Activated CD8-positive, alpha-beta T cell treated with anti-CD3 and anti-CD28 coated beads for 36 hours (primary cell): ENCODE measurements at regions not wholly inside any gene's neighbourhood (a gene's known extent, or its start where the extent isn't known, plus 50 kb on each side); places are given as distances from the start of the nearest gene placed in this dataset.

Experiments
- ATAC-seq: fragments of 200-7000 bp; cut with Tn5 transposase; one replicate; pipeline ENCODE4 v1.10.0; 2021; ENCODE audit warnings: mild to moderate bottlenecking, moderate library complexity
- CTCF ChIA-PET: fragments of 350-600 bp; sonication (Branson Sonifier 250); formaldehyde crosslinking; loops from one replicate; lab custom pipeline; 2021; ENCODE audit warnings: antibody characterized with exemption; lab: Charles Lee
- POLR2A ChIA-PET: fragments of 350-600 bp; sonication (Branson Sonifier 250); formaldehyde crosslinking; loops from one replicate; lab custom pipeline; 2021; ENCODE audit warnings: antibody characterized with exemption; lab: Charles Lee
- DNase-seq: peaks from one replicate; pipeline ENCODE4 v3.0.0-alpha.2; 2020
- H3K27ac Mint-ChIP-seq: one replicate; pipeline ENCODE4 v1.8.0; 2021; ENCODE audit warnings: mild to moderate bottlenecking, mixed read lengths
- H3K27me3 Mint-ChIP-seq: one replicate; pipeline ENCODE4 v1.8.0; 2021; ENCODE audit warnings: mixed read lengths
- H3K36me3 Mint-ChIP-seq: one replicate; pipeline ENCODE4 v1.8.0; 2021; ENCODE audit warnings: low read depth, mixed read lengths
- H3K4me1 Mint-ChIP-seq: one replicate; pipeline ENCODE4 v1.8.0; 2021; ENCODE audit warnings: low read depth, mixed read lengths
- H3K4me3 Mint-ChIP-seq: one replicate; pipeline ENCODE4 v1.8.0; 2021; ENCODE audit warnings: mild to moderate bottlenecking, moderate library complexity, mixed read lengths
- H3K9me3 Mint-ChIP-seq: one replicate; pipeline ENCODE4 v1.8.0; 2021; ENCODE audit warnings: mixed read lengths
- intact Hi-C: fragments of 100-400 bp; cut with micrococcal nuclease; formaldehyde crosslinking; loops from one replicate; pipeline ENCODE4 v1.10.0; 2022
- TF ChIP-seq, protein P1 (sequence below): fragments of 200-600 bp; IDR thresholded peaks from one replicate; pipeline ENCODE4 v1.8.0; 2022; ENCODE audit warnings: antibody characterized with exemption, mild to moderate bottlenecking

DNA sequence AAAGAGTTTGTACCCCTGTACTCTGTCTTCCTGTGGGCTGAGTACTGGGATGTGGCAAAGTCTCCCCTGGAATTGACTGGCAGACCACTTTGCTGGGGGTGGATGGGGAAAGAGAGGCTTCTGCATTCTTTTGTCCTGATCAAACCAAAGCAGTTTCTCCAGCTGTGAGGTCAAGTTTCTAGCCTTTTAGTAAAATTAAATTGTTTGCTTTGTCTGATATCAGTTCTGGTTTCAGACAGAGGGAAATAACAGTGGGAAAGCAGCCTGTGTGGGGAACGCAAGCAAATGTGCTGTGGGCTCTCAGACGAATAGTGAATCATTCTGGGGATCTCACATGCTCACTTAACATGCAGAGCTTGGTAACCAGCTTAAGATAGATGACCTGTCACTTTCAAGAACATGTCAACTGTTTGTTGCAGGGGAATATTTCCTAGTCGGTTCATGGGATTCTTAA is 151.6 kb downstream of the FAT3 start:
- no peak overlapping the region for H3K4me3 Mint-ChIP-seq
- intact Hi-C loops, result no loop called here
- no peaks in the 10 kb centered on the region for H3K36me3 Mint-ChIP-seq
- DNase-seq, result no peak
- CTCF ChIA-PET, result interaction anchor here (1.4 kb wide), 1 partner anchor 35 kb away, joined by 3 read pairs; no protein-coding TSS in a partner anchor
- ATAC-seq, result no peak
- POLR2A ChIA-PET, result no interaction called here
- H3K9me3 Mint-ChIP-seq, result peaks cover 2% of the 10 kb centered on the region
- TF ChIP-seq, protein P1, sequence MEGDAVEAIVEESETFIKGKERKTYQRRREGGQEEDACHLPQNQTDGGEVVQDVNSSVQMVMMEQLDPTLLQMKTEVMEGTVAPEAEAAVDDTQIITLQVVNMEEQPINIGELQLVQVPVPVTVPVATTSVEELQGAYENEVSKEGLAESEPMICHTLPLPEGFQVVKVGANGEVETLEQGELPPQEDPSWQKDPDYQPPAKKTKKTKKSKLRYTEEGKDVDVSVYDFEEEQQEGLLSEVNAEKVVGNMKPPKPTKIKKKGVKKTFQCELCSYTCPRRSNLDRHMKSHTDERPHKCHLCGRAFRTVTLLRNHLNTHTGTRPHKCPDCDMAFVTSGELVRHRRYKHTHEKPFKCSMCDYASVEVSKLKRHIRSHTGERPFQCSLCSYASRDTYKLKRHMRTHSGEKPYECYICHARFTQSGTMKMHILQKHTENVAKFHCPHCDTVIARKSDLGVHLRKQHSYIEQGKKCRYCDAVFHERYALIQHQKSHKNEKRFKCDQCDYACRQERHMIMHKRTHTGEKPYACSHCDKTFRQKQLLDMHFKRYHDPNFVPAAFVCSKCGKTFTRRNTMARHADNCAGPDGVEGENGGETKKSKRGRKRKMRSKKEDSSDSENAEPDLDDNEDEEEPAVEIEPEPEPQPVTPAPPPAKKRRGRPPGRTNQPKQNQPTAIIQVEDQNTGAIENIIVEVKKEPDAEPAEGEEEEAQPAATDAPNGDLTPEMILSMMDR, result no peak
- H3K27ac Mint-ChIP-seq, result no peak overlapping the region
- no peaks in the 10 kb centered on the region for H3K4me1 Mint-ChIP-seq
- H3K27me3 Mint-ChIP-seq, result no peaks in the 10 kb centered on the region

DNA sequence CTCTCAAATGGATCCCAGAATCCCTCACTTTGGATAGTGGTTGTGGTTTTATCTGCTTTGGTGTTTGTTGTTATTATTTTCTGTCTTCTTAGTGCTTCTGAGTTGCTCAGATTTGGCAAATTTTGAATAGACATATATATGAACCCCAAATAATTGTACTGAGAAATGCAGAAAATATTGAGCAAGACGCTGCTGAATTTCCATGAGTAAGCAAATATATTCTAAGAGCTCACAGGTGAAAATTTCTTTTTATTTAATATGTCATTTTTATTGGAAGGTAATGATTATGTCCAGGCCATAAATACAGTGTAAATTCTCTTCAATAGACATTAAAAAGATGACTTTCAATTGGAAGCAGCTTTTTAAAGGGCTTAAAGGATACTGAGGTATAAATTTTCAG is 152.1 kb downstream of the FAT3 start:
- Mint-ChIP-seq H3K4me1 (no peaks in the 10 kb centered on the region), H3K4me3 (no peak overlapping the region), H3K27ac (no peak overlapping the region), H3K9me3 (peaks cover 2% of the 10 kb centered on the region), H3K36me3 (no peaks in the 10 kb centered on the region), H3K27me3 (no peaks in the 10 kb centered on the region)
- ChIA-PET POLR2A (no interaction called here), CTCF (interaction anchor here (1.4 kb wide), 1 partner anchor 36 kb away, joined by 3 read pairs; no protein-coding TSS in a partner anchor)
- DNase-seq (no peak), ATAC-seq (no peak)
- TF ChIP-seq, protein P1, result no peak
- intact Hi-C loops, result no loop called here

DNA sequence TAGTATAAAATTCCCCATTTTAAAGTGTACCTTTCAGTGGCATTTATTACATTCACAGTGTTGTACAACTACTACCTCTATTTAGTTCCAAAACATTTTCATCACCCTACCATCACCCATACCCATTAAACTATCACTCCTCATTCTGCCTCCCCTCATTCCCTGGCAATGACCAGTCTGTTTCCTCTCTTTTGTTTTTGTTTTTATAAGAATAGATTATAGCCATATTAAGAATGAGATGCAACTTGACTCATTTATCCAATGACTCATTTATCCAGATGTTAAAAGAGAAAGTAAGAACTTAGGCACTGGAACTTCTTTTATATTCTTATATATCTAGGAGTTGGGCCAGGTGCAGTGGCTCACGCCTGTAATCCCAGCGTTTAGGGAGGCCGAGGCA is 156.3 kb downstream of the FAT3 start:
- DNase-seq, result no peak
- Mint-ChIP-seq H3K4me3 (no peak overlapping the region), H3K27me3 (no peaks in the 10 kb centered on the region), H3K4me1 (no peaks in the 10 kb centered on the region), H3K9me3 (peaks cover 2% of the 10 kb centered on the region), H3K36me3 (no peaks in the 10 kb centered on the region), H3K27ac (no peak overlapping the region)
- ChIA-PET POLR2A (no interaction called here), CTCF (no interaction called here)
- TF ChIP-seq, protein P1, result no peak
- no peak for ATAC-seq
- intact Hi-C loops, result no loop called here

DNA sequence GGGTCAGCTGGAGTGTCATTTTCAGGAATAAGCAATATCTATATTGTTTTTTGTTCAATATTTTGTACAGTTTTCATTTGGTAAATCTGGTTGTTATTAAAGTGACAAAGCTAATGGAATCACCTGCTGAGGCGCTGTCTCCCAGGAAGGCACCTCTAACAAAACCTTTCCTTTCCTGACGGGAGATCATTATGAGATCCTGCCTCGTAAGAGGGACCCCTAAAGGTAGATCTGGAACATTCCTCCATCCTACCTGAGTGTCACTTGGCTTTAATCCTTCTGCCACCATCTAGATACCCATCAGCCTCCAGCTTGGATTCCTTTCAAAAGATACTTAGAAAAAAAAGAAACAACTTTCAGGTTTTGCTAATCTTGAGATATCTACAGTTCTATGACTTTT is 157.7 kb downstream of the FAT3 start:
- CTCF ChIA-PET, result no interaction called here
- Mint-ChIP-seq H3K4me3 (no peak overlapping the region), H3K27ac (no peak overlapping the region), H3K36me3 (no peaks in the 10 kb centered on the region), H3K9me3 (peaks cover 2% of the 10 kb centered on the region), H3K4me1 (no peaks in the 10 kb centered on the region), H3K27me3 (no peaks in the 10 kb centered on the region)
- intact Hi-C loops, result no loop called here
- TF ChIP-seq, protein P1, result no peak
- POLR2A ChIA-PET, result no interaction called here
- ATAC-seq (no peak), DNase-seq (no peak)

DNA sequence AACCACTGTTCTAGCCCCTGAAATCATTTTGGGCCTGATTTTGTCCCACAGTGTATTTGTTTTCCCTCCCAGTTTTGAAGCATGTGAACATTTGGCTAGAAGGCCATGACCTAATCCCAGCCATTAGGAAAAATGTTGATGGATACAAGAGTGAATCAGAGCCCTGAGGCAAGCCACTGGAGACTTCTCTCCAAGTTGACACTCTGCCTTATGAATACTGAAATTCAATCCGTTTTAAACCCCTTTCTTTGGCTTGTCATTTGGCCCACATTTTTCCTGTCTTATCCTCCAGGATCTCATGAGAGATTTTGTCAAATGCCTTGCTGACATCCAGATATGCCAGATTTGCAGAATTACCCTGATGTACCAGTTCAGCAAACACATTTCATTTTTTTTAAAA is 158.8 kb downstream of the FAT3 start:
- H3K27ac Mint-ChIP-seq, result no peak overlapping the region
- ChIA-PET POLR2A (no interaction called here), CTCF (no interaction called here)
- peaks cover 2% of the 10 kb centered on the region for H3K9me3 Mint-ChIP-seq
- no peaks in the 10 kb centered on the region for H3K36me3 Mint-ChIP-seq
- ATAC-seq (no peak), DNase-seq (no peak)
- TF ChIP-seq, protein P1, result no peak
- H3K4me1 Mint-ChIP-seq, result no peaks in the 10 kb centered on the region
- no peaks in the 10 kb centered on the region for H3K27me3 Mint-ChIP-seq
- intact Hi-C loops, result no loop called here
- H3K4me3 Mint-ChIP-seq, result no peak overlapping the region
